Panc1 (cell line): ENCODE measurements at regions not wholly inside any gene's neighbourhood (a gene's known extent, or its start where the extent isn't known, plus 50 kb on each side); places are given as distances from the start of the nearest gene placed in this dataset.
"Not testable (repeated sequence)": the region's sequence is repeated elsewhere in the genome, so short reads cannot be mapped to it uniquely, and the experiment has no call there.

Source experiments
- ATAC-seq: fragments of 200-7000 bp; cut with Tn5 transposase; 2 replicates; pipeline ENCODE4 v1.9.1; 2020; ENCODE audit warnings: mild to moderate bottlenecking, moderate library complexity
- BruUV-seq: library from RNA; stranded (reverse); fragments of 400-500 nt; replicated peaks from 2 replicates; lab custom pipeline; 2021; lab: Mats Ljungman, UMichigan
- CTCF ChIA-PET: fragments of 300-600 bp; sonication (Branson Sonifier 250); formaldehyde crosslinking; loops from one replicate; lab custom pipeline; 2022; ENCODE audit warnings: antibody characterized with exemption; lab: Charles Lee
- POLR2A ChIA-PET: fragments of 300-600 bp; sonication (Branson Sonifier 250); formaldehyde crosslinking; loops from one replicate; lab custom pipeline; 2022; ENCODE audit warnings: antibody characterized with exemption; lab: Charles Lee
- DNase-seq: peaks from one replicate; pipeline ENCODE4 v3.0.0-alpha.2; 2010; ENCODE audit warnings: low read depth, low spot score
- H3K27ac ChIP-seq: 2 replicates; pipeline ENCODE4 v1.5.1; 2011; ENCODE audit warnings: mild to moderate bottlenecking, low read length, inconsistent platforms
- H3K27me3 ChIP-seq: fragments of 200-500 bp; sonication (Bioruptor generic); 2 replicates; pipeline ENCODE4 v1.6.0; 2014; ENCODE audit warnings: low read length, inconsistent platforms; ENCODE audit not compliant: control insufficient read depth, insufficient read depth
- H3K36me3 ChIP-seq: fragments of 200-500 bp; sonication (Bioruptor generic); 2 replicates; pipeline ENCODE4 v1.5.1; 2014; ENCODE audit warnings: inconsistent platforms, mild to moderate bottlenecking, low read length, moderate library complexity; ENCODE audit not compliant: control insufficient read depth, insufficient read depth
- H3K4me1 ChIP-seq: 2 replicates; pipeline ENCODE4 v1.5.1; 2011; ENCODE audit warnings: inconsistent platforms, mild to moderate bottlenecking, low read length, moderate library complexity; ENCODE audit not compliant: control insufficient read depth, insufficient read depth
- H3K4me3 ChIP-seq, 2 experiments: 2 replicates each; pipeline ENCODE4 v1.5.1; 2011 to 2012; ENCODE audit warnings: low read depth in 2 of 2, low read length in 2 of 2, mild to moderate bottlenecking in 2 of 2, inconsistent platforms in 1 of 2, moderate library complexity in 1 of 2
- H3K9me3 ChIP-seq: fragments of 200-500 bp; sonication (Bioruptor generic); 2 replicates; pipeline ENCODE4 v1.5.1; 2014; ENCODE audit warnings: low read depth, mild to moderate bottlenecking, inconsistent platforms, low read length, moderate library complexity; ENCODE audit not compliant: control insufficient read depth, insufficient read depth
- POLR2AphosphoS5 ChIP-seq: IDR thresholded peaks from 2 replicates; pipeline ENCODE4 v1.6.1; 2012; ENCODE audit warnings: mild to moderate bottlenecking, low read depth, low read length, moderate library complexity
- REST ChIP-seq, 2 experiments: IDR thresholded peaks; 2 replicates each; pipeline ENCODE4 v1.6.1; 2011 to 2012; ENCODE audit warnings: low read depth in 2 of 2, control low read depth in 1 of 2, low read length in 1 of 2, mild to moderate bottlenecking in 1 of 2, moderate library complexity in 1 of 2; ENCODE audit not compliant: insufficient read depth in 1 of 2
- SIN3A ChIP-seq: IDR thresholded peaks from 2 replicates; pipeline ENCODE4 v1.6.1; 2012; ENCODE audit warnings: low read depth, mild to moderate bottlenecking, low read length, moderate library complexity, borderline replicate concordance; ENCODE audit not compliant: insufficient read depth
- TCF7L2 ChIP-seq: IDR thresholded peaks from 2 replicates; pipeline ENCODE4 v1.6.1; 2011; ENCODE audit warnings: mild to moderate bottlenecking, low read depth, low read length, inconsistent platforms
- in situ Hi-C: cut with HindIII; loops from 2 replicates; pipeline ENCODE4 v1.10.0; 2016; ENCODE audit warnings: low sequenced_read_pairs, low pct_unique_long_range_greater_than_20kb
- intact Hi-C: fragments of 100-400 bp; cut with micrococcal nuclease; formaldehyde crosslinking; loops from one replicate; pipeline ENCODE4 v1.10.0; 2022; ENCODE audit not compliant: unreplicated experiment
- TF ChIP-seq, protein P1 (sequence below): fragments of 450-650 bp; IDR thresholded peaks from 2 replicates; pipeline ENCODE4 v1.5.1; 2017; ENCODE audit warnings: mild to moderate bottlenecking

DNA sequence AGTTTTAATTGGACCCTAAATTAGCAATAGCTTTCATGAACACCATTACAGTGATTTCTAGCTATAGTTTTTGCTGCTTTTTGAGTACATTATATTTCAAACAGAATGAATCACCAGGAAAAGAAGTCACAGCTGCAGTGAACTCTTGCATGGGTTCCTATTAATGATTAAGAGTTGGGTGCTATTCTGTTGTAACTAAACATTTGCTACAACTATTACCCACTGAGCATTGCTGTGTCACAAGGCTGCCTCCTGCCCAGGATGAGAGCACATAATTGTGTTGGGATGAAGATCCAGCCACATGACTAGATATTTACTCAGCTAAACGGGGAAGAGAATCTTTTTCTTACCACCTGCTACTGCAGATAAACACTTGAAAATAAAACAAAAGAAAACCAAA is 152.7 kb downstream of the GXYLT1 start:
- no peak for DNase-seq
- CTCF ChIA-PET = no interaction called here

GRCh38 chr12:41988715-41989114 is 156.0 kb downstream of the GXYLT1 start:
- Histone ChIP-seq H3K27me3 (no peaks in the 10 kb centered on the region; the same call in 1 of the 2 replicates), H3K4me3 (no peak overlapping the region), H3K4me1 (no peaks in the 10 kb centered on the region), H3K36me3 (no peaks in the 10 kb centered on the region), H3K27ac (no peak overlapping the region), H3K9me3 (no peaks in the 10 kb centered on the region)
- intact Hi-C loops = no loop called here
- DNase-seq = no peak
- CTCF ChIA-PET = no interaction called here
- no peak for TF ChIP-seq SIN3A
- TF ChIP-seq POLR2AphosphoS5 = no peak
- TF ChIP-seq, protein P1, sequence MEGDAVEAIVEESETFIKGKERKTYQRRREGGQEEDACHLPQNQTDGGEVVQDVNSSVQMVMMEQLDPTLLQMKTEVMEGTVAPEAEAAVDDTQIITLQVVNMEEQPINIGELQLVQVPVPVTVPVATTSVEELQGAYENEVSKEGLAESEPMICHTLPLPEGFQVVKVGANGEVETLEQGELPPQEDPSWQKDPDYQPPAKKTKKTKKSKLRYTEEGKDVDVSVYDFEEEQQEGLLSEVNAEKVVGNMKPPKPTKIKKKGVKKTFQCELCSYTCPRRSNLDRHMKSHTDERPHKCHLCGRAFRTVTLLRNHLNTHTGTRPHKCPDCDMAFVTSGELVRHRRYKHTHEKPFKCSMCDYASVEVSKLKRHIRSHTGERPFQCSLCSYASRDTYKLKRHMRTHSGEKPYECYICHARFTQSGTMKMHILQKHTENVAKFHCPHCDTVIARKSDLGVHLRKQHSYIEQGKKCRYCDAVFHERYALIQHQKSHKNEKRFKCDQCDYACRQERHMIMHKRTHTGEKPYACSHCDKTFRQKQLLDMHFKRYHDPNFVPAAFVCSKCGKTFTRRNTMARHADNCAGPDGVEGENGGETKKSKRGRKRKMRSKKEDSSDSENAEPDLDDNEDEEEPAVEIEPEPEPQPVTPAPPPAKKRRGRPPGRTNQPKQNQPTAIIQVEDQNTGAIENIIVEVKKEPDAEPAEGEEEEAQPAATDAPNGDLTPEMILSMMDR = no peak
- no peak for TF ChIP-seq TCF7L2
- TF ChIP-seq REST (IDR thresholded peaks at IDR 0.05; ENCODE audit: insufficient read depth in 1 of 2, low read depth in 2 of 2, low read length in 1 of 2) = no peak
- in situ Hi-C loops = no loop called here
- no peak for ATAC-seq
- no TSS peak for BruUV-seq
- POLR2A ChIA-PET = no interaction called here

More for the DNA sequence above, 152.7 kb downstream of the GXYLT1 start:
- no TSS peak for BruUV-seq
- TF ChIP-seq TCF7L2 = no peak
- TF ChIP-seq, protein P1 = no peak
- TF ChIP-seq POLR2AphosphoS5 = no peak
- TF ChIP-seq REST (IDR thresholded peaks at IDR 0.05; ENCODE audit: insufficient read depth in 1 of 2, low read depth in 2 of 2, low read length in 1 of 2) = no peak
- no peak for TF ChIP-seq SIN3A
- Histone ChIP-seq H3K9me3 (no peaks in the 10 kb centered on the region), H3K4me3 (no peak overlapping the region), H3K4me1 (no peaks in the 10 kb centered on the region), H3K27ac (no peak overlapping the region), H3K36me3 (no peaks in the 10 kb centered on the region), H3K27me3 (no peaks in the 10 kb centered on the region; the same call in 1 of the 2 replicates)
- in situ Hi-C loops (no loop called here), intact Hi-C loops (no loop called here)
- POLR2A ChIA-PET = no interaction called here
- no peak for ATAC-seq

DNA sequence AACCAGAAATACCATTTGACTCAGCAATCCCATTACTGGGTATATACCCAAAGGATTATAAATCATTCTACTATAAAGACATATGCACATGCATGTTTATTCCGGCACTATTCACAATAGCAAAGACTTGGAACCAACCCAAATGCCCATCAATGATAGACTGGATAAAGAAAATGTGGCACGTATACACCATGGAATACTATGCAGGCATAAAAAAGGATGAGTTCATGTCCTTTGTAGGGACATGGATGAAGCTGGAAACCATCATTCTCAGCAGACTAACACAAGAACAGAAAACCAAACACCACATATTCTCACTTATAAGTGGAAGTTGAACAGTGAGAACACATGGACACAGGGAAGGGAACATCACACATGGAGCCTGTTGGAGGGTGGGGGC is 158.2 kb downstream of the GXYLT1 start:
- DNase-seq, in situ Hi-C loops, H3K9me3 ChIP-seq, H3K36me3 ChIP-seq, intact Hi-C loops, H3K27me3 ChIP-seq, BruUV-seq, ATAC-seq, CTCF ChIA-PET, H3K27ac ChIP-seq, H3K4me3 ChIP-seq, POLR2A ChIA-PET, H3K4me1 ChIP-seq: not testable (repeated sequence)
